Rectal smooth muscle tissue (tissue), 1 donor: ENCODE measurements at regions not wholly inside any gene's neighbourhood (a gene's known extent, or its start where the extent isn't known, plus 50 kb on each side); places are given as distances from the start of the nearest gene placed in this dataset.

ENCODE experiments used
- H3K27ac ChIP-seq: one replicate; pipeline ENCODE4 v1.7.0; 2013; ENCODE audit warnings: low read depth, low read length, inconsistent platforms
- H3K27me3 ChIP-seq: one replicate; pipeline ENCODE4 v1.7.0; 2013; ENCODE audit warnings: low read length; ENCODE audit not compliant: control insufficient read depth, insufficient read depth
- H3K36me3 ChIP-seq: one replicate; pipeline ENCODE4 v1.7.0; 2013; ENCODE audit warnings: low read length; ENCODE audit not compliant: control insufficient read depth, insufficient read depth
- H3K4me1 ChIP-seq: one replicate; pipeline ENCODE4 v1.7.0; 2013; ENCODE audit warnings: low read length; ENCODE audit not compliant: control insufficient read depth, insufficient read depth
- H3K4me3 ChIP-seq: one replicate; pipeline ENCODE4 v1.7.0; 2013; ENCODE audit warnings: low read length
- H3K9ac ChIP-seq: one replicate; pipeline ENCODE4 v1.7.0; 2013; ENCODE audit warnings: low read length

- no peak overlapping the region for H3K9ac ChIP-seq
- no peak overlapping the region for H3K27ac ChIP-seq
- no peak overlapping the region for H3K4me3 ChIP-seq
- no peaks in the 10 kb centered on the region for H3K27me3 ChIP-seq
- no peaks in the 10 kb centered on the region for H3K36me3 ChIP-seq
- H3K4me1 ChIP-seq, result no peaks in the 10 kb centered on the region
Observed at GRCh38 chr12:34390846-34391700, 368.8 kb downstream of the ALG10 start.

DNA sequence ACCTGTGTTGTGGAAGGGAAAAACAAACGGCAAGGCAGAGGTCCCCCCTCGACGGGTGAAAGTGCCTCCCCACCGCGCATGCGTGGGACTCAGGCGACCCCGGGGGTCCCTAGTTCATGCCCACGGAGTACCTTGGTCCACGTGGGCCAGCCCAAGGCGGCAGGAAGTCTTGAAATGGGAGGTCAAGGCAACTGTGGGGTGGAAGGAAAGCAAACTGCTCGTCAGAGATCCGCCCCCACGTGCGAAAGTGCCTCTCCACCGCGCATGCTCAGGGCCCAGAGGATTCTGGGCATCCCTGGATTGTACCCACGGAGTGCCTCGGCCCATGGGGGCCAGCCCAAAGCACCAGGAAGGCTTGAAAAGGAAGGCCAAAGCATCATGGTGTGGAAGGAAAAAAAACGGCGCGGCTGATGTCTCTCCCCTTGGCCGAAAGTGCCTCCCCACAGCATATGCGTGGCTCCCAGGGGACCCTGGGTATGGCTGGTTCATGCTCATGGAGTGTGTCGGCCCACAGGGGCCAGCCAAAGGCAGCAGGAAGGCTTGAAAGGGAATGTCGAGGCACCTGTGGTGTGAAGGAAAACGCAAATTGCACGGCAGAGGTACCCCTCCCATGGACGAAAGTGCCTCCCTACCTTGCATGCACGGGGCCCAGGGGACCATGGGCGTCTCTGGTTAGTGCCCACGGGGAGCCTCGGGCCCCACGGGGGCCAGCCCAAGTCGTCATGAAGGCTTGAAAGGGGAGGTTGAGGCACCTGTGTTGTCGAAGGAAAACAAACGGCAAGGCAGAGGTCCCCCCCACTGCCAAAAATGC is 369.7 kb downstream of the ALG10 start:
- H3K27ac ChIP-seq, result no peak overlapping the region
- no peak overlapping the region for H3K9ac ChIP-seq
- H3K4me1 ChIP-seq, result no peaks in the 10 kb centered on the region
- no peaks in the 10 kb centered on the region for H3K36me3 ChIP-seq
- H3K27me3 ChIP-seq, result no peaks in the 10 kb centered on the region
- H3K4me3 ChIP-seq, result no peak overlapping the region

DNA sequence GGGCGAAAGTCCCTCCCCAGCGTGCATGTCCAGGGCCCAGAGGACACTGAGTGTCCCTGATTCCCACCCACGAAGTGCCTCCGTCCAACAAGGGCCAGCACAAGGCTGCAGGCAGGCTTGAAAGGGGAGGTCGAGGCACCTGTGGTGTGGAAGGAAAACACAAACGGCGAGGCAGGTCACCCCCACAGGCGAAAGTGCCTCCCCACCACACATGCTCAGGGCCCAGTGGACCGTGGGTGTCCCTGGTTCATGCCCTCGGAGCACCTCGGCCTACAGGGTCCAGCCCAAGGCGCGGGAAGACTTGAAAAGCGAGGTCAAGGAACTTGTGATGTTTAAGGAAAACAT is 370.4 kb downstream of the ALG10 start:
- no peaks in the 10 kb centered on the region for H3K36me3 ChIP-seq
- H3K4me1 ChIP-seq, result no peaks in the 10 kb centered on the region
- no peak overlapping the region for H3K9ac ChIP-seq
- no peak overlapping the region for H3K27ac ChIP-seq
- H3K27me3 ChIP-seq, result no peaks in the 10 kb centered on the region
- no peak overlapping the region for H3K4me3 ChIP-seq

DNA sequence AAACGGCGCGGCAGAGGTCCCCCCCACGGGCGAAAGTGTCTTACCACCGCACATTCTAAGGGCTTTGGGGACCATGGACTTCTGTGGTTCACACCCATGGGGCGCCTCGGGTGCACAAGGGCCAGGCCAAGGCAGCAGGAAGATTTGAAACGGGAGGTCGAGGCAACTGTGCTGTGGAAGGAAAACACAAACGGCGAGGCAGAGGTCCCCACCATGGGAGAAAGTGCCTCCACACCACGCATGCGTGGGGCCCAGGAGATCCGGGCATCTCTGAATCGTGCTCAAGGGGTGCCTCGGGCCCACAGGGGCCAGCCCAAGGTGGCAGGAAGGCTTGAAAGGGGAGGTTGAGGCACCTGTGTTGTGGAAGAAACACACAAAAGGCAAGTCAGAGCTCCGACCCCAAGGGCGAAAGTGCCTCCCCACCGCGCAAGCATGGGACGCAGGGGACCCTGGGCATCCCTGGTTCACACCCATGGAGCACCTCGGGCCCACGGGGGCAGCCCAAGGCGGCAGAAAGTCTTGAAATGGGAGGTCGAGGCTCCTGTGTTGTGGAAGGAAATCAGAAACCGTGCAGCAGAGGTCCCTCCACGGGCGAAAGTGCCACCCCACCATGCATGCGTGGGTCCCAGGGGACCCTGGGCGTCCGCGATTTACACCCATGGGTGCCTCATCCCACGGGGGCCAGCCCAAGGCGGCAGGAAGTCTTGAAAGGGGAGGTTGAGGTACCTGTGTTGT is 371.0 kb downstream of the ALG10 start:
- Histone ChIP-seq H3K27me3 (no peaks in the 10 kb centered on the region), H3K27ac (no peak overlapping the region), H3K4me3 (no peak overlapping the region), H3K36me3 (no peaks in the 10 kb centered on the region), H3K9ac (no peak overlapping the region), H3K4me1 (no peaks in the 10 kb centered on the region)

GRCh38 chr12:34393821-34394150 is 371.5 kb downstream of the ALG10 start:
- Histone ChIP-seq H3K4me3 (no peak overlapping the region), H3K27me3 (no peaks in the 10 kb centered on the region), H3K36me3 (no peaks in the 10 kb centered on the region), H3K4me1 (no peaks in the 10 kb centered on the region), H3K27ac (no peak overlapping the region), H3K9ac (no peak overlapping the region)

DNA sequence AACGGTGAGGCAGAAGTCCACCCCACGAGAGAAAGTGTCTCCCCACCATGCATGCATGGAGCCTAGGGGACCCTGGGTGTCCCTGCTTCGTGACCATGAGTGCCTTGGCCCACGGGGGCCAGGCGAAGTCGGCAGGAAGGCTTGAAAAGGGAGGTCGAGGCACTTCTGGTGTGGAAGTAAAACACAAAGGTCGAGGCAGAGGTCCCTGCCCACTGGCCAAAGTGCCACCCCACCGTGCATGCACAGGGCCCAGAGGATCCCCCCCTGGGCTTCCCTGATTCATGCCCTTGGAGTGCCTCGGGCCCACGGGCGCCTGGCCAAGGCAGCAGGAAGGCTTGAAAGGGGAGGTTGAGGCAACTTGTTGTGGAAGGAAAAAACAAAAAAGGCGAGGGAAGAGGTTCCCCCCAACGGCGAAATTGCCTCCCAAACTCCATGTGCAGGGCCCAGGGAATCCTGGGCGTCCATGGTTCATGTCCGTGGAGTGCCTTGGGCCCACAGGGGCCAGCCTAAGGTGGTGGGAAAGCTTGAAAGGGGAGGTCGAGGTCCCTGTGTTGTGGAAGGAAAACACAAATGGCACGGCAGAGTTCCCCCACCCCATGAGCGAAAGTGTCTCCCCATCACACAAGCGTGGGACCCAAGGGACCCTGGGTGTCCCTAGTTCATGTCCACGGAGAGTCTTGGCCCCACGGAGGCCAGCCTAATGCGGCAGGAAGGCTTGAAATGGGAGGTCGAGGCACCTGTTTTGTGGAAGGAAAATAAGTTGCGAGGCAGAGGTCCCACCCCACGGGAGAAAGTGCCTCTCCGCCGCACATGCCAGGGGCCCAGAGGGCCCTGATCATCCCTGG is 372.1 kb downstream of the ALG10 start:
- no peaks in the 10 kb centered on the region for H3K4me1 ChIP-seq
- no peaks in the 10 kb centered on the region for H3K27me3 ChIP-seq
- H3K9ac ChIP-seq, result no peak overlapping the region
- no peaks in the 10 kb centered on the region for H3K36me3 ChIP-seq
- no peak overlapping the region for H3K4me3 ChIP-seq
- no peak overlapping the region for H3K27ac ChIP-seq

- H3K27me3 ChIP-seq, result no peaks in the 10 kb centered on the region
- no peak overlapping the region for H3K27ac ChIP-seq
- no peak overlapping the region for H3K9ac ChIP-seq
- no peak overlapping the region for H3K4me3 ChIP-seq
- H3K36me3 ChIP-seq, result no peaks in the 10 kb centered on the region
- H3K4me1 ChIP-seq, result no peaks in the 10 kb centered on the region
Observed at GRCh38 chr12:34395056-34396005, 373.0 kb downstream of the ALG10 start.

DNA sequence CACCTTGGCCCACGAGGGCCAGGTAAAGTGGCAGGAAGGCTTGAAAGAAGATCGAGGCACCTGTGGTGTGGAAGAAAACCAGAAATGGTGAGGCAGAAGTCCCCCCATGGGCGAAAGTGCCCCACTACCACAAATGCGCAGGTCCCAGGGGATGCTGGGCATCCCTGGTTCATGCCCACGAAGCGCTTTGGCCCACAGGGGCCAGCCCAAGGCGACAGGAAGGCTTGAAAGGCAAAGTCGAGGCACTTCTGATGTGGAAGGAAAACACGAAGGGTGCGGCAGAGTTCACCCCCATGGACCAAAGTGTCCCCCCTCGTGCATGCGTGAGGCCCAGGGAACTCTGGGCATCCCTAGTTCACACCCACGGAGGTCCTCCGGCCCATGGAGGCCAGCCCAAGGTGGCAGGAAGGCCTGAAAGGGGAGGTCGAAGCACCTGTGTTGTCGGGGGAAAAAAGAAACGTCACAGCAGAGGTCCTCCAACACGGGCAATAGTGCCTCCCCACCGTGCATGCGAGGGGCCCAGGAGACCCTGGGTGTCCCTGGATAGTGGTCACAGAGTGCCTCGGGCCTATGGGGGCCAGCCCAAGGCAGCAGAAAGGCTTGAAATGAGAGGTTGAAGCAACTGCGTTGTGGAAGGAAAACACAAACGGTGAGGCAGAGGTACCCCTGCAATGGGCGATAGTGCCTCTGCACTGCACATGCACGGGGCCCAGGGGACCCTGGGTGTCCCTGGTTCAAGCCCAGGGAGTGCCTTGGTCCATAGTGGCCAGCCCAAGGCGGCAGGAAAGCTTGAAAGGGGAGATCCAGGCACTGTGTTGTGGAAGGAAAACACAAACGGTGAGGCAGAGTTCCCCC is 373.9 kb downstream of the ALG10 start:
- Histone ChIP-seq H3K4me3 (no peak overlapping the region), H3K4me1 (no peaks in the 10 kb centered on the region), H3K27me3 (no peaks in the 10 kb centered on the region), H3K27ac (no peak overlapping the region), H3K36me3 (no peaks in the 10 kb centered on the region), H3K9ac (no peak overlapping the region)

DNA sequence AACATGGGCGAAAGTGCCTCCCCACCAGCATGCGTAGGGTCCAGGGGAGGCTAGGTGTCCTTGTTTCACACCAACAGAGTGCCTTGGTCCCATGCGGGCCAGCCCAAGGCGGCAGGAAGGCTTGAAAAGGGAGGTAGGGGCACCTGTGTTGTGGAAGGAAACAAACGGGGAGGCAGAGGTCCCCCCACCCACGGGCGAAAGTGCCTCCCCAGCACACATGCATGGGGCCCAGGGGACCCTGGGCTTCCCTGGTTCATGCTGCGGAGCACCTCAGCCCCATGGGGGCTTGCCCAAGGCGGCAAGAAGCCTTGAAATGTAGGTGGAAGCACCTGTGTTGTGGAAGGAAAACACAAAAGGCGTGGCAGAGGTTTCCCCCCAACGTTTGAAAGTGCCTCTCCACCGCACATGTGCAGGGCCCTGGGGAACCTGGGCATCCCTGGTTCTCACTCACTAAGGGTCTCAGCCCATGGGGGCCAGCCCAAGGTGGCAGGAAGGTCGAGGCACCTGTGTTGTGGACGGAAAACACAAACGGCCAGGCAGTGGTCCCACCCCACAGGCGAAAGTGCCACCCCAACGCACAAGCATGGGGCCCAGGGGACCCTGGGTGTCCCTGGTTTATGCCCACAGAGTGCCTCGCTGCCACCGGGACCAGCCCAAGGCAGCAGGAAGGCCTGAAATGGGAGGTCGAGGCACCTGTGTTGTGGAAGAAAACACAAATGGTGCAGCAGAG is 374.7 kb downstream of the ALG10 start:
- Histone ChIP-seq H3K4me1 (no peaks in the 10 kb centered on the region), H3K27ac (no peak overlapping the region), H3K27me3 (no peaks in the 10 kb centered on the region), H3K4me3 (no peak overlapping the region), H3K36me3 (no peaks in the 10 kb centered on the region), H3K9ac (no peak overlapping the region)

GRCh38 chr12:34397591-34398365 is 375.5 kb downstream of the ALG10 start:
- Histone ChIP-seq H3K4me1 (no peaks in the 10 kb centered on the region), H3K4me3 (no peak overlapping the region), H3K27ac (no peak overlapping the region), H3K9ac (no peak overlapping the region), H3K27me3 (no peaks in the 10 kb centered on the region), H3K36me3 (no peaks in the 10 kb centered on the region)
